DND-41 (cell line): ENCODE measurements at regions not wholly inside any gene's neighbourhood (a gene's known extent, or its start where the extent isn't known, plus 50 kb on each side); places are given as distances from the start of the nearest gene placed in this dataset.

ENCODE experiments used
- CTCF ChIP-seq: IDR thresholded peaks from 2 replicates; pipeline ENCODE4 v1.5.1; 2012; ENCODE audit warnings: borderline replicate concordance, low read length, moderate library complexity, mild to moderate bottlenecking; ENCODE audit not compliant: poor library complexity, severe bottlenecking; ENCODE audit errors: extremely low read depth
- EZH2 ChIP-seq: IDR thresholded peaks from 3 replicates; pipeline ENCODE4 v1.6.1; 2012; ENCODE audit warnings: borderline replicate concordance, low read depth, mild to moderate bottlenecking, moderate library complexity, low read length, inconsistent platforms; ENCODE audit not compliant: severe bottlenecking

GRCh38 chrY:7877458-7877857, 965.9 kb upstream of the AMELY start:
- TF ChIP-seq CTCF: no peak
- TF ChIP-seq EZH2: no peak
